ENCODE measurements at regions not wholly inside any gene's neighbourhood (a gene's known extent, or its start where the extent isn't known, plus 50 kb on each side); places are given as distances from the start of the nearest gene placed in this dataset.

DNA sequence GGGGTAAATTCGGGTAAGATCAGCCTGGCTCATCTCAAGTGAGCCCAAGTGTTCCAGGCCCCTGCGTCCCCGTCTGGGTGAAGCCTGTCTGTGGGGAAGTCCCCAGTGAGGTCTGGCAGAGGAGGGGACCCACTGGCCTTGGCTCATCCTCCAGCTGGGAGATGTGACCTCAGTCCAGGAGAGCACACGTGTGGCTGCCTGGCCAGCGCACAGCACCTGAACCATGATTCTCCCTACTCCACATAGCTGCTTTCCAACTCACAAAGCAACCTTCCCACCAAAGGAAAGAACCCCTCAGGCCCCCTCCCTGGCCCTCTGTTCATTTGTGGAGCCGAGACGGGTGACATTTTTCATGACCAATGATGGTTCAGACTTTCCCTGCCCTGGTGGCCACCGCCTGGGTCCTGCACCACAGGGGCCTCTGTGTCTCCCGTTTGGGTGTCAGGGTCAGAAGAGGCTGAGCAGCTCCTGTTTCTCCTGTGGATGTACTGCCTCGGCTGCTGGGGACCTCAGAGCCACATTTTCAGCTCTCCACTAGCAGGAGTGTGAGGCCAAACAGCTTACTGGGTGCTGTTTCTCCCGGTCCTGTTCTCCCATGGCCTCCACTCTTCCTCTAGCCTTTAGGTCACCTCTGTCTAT lies 111.4 kb downstream of the CPZ start:
- Histone ChIP-seq H3K9me3 (replicated peaks; ENCODE audit: control insufficient read depth, low read depth, low read length) (no peaks in the 10 kb centered on the region), H3K4me3 (ENCODE audit: low read length) (no peak overlapping the region), H3K4me1 (ENCODE audit: control insufficient read depth, insufficient read depth, low read length) (peaks cover 3% of the 10 kb centered on the region), H3K27me3 (ENCODE audit: control insufficient read depth, insufficient read depth, low read length) (peaks cover 85% of the 10 kb centered on the region), H3K36me3 (ENCODE audit: control insufficient read depth, insufficient read depth, low read length) (no peaks in the 10 kb centered on the region), H3K27ac (ENCODE audit: low read length) (no peak overlapping the region)
- WGBS (ENCODE audit: insufficient coverage) = 54% methylated on average over 9 of the region's 11 CpGs
- DNase-seq = no peak

- Histone ChIP-seq H3K9me3 (replicated peaks; ENCODE audit: control insufficient read depth, low read depth, low read length) (no peaks in the 10 kb centered on the region), H3K27ac (ENCODE audit: low read length) (no peak overlapping the region), H3K4me3 (ENCODE audit: low read length) (no peak overlapping the region), H3K36me3 (ENCODE audit: control insufficient read depth, insufficient read depth, low read length) (no peaks in the 10 kb centered on the region), H3K27me3 (ENCODE audit: control insufficient read depth, insufficient read depth, low read length) (peaks cover 84% of the 10 kb centered on the region), H3K4me1 (ENCODE audit: control insufficient read depth, insufficient read depth, low read length) (peaks cover 3% of the 10 kb centered on the region)
- DNase-seq = no peak
- 64% methylated on average over 2 of the region's 4 CpGs for WGBS (ENCODE audit: insufficient coverage)
Measured at GRCh38 chr4:8703401-8703696, 110.8 kb downstream of the CPZ start.

- peaks cover 83% of the 10 kb centered on the region for H3K27me3 ChIP-seq (ENCODE audit: control insufficient read depth, insufficient read depth, low read length)
- no peaks in the 10 kb centered on the region for H3K9me3 ChIP-seq (replicated peaks; ENCODE audit: control insufficient read depth, low read depth, low read length)
- no peak for DNase-seq
- H3K4me3 ChIP-seq (ENCODE audit: low read length) = no peak overlapping the region
- no peaks in the 10 kb centered on the region for H3K36me3 ChIP-seq (ENCODE audit: control insufficient read depth, insufficient read depth, low read length)
- no peak overlapping the region for H3K27ac ChIP-seq (ENCODE audit: low read length)
- WGBS (ENCODE audit: insufficient coverage) = 60% methylated on average over 12 of the region's 15 CpGs
- peaks cover 3% of the 10 kb centered on the region for H3K4me1 ChIP-seq (ENCODE audit: control insufficient read depth, insufficient read depth, low read length)
Measured at GRCh38 chr4:8702516-8703400, 110.2 kb downstream of the CPZ start.

- H3K27me3 ChIP-seq (ENCODE audit: control insufficient read depth, insufficient read depth, low read length) = peaks cover 81% of the 10 kb centered on the region
- no peak overlapping the region for H3K4me3 ChIP-seq (ENCODE audit: low read length)
- no peak overlapping the region for H3K27ac ChIP-seq (ENCODE audit: low read length)
- peaks cover 2% of the 10 kb centered on the region for H3K9me3 ChIP-seq (replicated peaks; ENCODE audit: control insufficient read depth, low read depth, low read length)
- H3K4me1 ChIP-seq (ENCODE audit: control insufficient read depth, insufficient read depth, low read length) = peaks cover 3% of the 10 kb centered on the region
- DNase-seq = no peak
- no peaks in the 10 kb centered on the region for H3K36me3 ChIP-seq (ENCODE audit: control insufficient read depth, insufficient read depth, low read length)
- 34% methylated on average over 8 of the region's 10 CpGs for WGBS (ENCODE audit: insufficient coverage)
Measured at GRCh38 chr4:8702020-8702495, 109.5 kb downstream of the CPZ start.

GRCh38 chr4:8701126-8702019 lies 108.8 kb downstream of the CPZ start:
- peaks cover 74% of the 10 kb centered on the region for H3K27me3 ChIP-seq (ENCODE audit: control insufficient read depth, insufficient read depth, low read length)

DNA sequence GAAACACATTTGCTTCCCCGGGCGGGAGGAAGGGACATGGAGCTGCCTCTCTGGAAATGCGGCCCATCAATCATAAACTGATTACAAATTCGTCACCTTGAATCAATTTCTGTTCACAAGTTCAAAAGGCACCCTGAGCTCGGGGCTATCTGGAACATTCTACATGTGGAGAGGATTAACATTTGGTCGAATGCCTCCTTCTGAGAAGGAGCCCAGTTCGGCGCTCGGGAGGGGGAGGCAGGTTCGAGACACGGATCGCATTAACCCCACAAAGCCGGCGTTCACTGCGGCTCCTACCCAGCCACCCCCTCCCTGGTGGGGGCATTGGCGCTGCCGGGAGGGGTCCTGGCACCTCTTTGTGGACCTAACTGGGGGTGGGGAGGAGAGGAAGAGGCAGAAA lies 108.0 kb downstream of the CPZ start:
- peaks cover 3% of the 10 kb centered on the region for H3K4me1 ChIP-seq (ENCODE audit: control insufficient read depth, insufficient read depth, low read length)
- H3K4me3 ChIP-seq (ENCODE audit: low read length) = no peak overlapping the region
- peaks cover 65% of the 10 kb centered on the region for H3K27me3 ChIP-seq (ENCODE audit: control insufficient read depth, insufficient read depth, low read length)
- DNase-seq = no peak
- 0% methylated on average over 1 of the region's 17 CpGs for WGBS (ENCODE audit: insufficient coverage)
- H3K36me3 ChIP-seq (ENCODE audit: control insufficient read depth, insufficient read depth, low read length) = no peaks in the 10 kb centered on the region
- H3K9me3 ChIP-seq (replicated peaks; ENCODE audit: control insufficient read depth, low read depth, low read length) = peaks cover 2% of the 10 kb centered on the region
- H3K27ac ChIP-seq (ENCODE audit: low read length) = no peak overlapping the region

More at GRCh38 chr4:8701126-8702019, 108.8 kb downstream of the CPZ start:
- Histone ChIP-seq H3K4me1 (ENCODE audit: control insufficient read depth, insufficient read depth, low read length) (peaks cover 3% of the 10 kb centered on the region), H3K4me3 (ENCODE audit: low read length) (no peak overlapping the region), H3K27ac (ENCODE audit: low read length) (no peak overlapping the region), H3K9me3 (replicated peaks; ENCODE audit: control insufficient read depth, low read depth, low read length) (peaks cover 2% of the 10 kb centered on the region), H3K36me3 (ENCODE audit: control insufficient read depth, insufficient read depth, low read length) (no peaks in the 10 kb centered on the region)
- 54% methylated on average over 13 of the region's 22 CpGs for WGBS (ENCODE audit: insufficient coverage)
- DNase-seq = no peak

- Histone ChIP-seq H3K27ac (ENCODE audit: low read length) (no peak overlapping the region), H3K4me3 (ENCODE audit: low read length) (no peak overlapping the region), H3K36me3 (ENCODE audit: control insufficient read depth, insufficient read depth, low read length) (no peaks in the 10 kb centered on the region), H3K9me3 (replicated peaks; ENCODE audit: control insufficient read depth, low read depth, low read length) (peaks cover 2% of the 10 kb centered on the region), H3K4me1 (ENCODE audit: control insufficient read depth, insufficient read depth, low read length) (peaks cover 3% of the 10 kb centered on the region), H3K27me3 (ENCODE audit: control insufficient read depth, insufficient read depth, low read length) (peaks cover 64% of the 10 kb centered on the region)
- 74% methylated on average over 24 of the region's 24 CpGs for WGBS (ENCODE audit: insufficient coverage)
- no peak for DNase-seq
Measured at GRCh38 chr4:8699479-8700145, 107.0 kb downstream of the CPZ start.

DNA sequence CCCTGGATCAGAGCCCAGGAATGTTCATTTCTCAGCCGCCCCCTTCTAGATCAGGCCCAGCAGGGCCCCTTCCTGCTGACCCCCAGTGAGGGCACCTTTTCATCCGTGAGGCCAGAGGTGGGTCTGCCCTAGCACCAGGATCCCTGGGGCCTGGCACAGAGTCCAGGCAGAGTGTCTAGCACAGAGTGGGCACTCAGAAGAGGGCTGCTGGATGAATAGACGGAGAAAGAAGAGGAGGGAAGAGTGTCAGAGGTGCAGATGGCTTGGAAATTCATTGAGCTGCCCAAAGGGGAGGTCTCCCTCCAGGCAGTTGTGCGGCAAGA lies 106.5 kb downstream of the CPZ start:
- H3K4me1 ChIP-seq (ENCODE audit: control insufficient read depth, insufficient read depth, low read length) = peaks cover 3% of the 10 kb centered on the region
- H3K27me3 ChIP-seq (ENCODE audit: control insufficient read depth, insufficient read depth, low read length) = peaks cover 66% of the 10 kb centered on the region
- no peak overlapping the region for H3K4me3 ChIP-seq (ENCODE audit: low read length)
- H3K36me3 ChIP-seq (ENCODE audit: control insufficient read depth, insufficient read depth, low read length) = no peaks in the 10 kb centered on the region
- WGBS (ENCODE audit: insufficient coverage) = 69% methylated on average over 4 of the region's 4 CpGs
- H3K9me3 ChIP-seq (replicated peaks; ENCODE audit: control insufficient read depth, low read depth, low read length) = peaks cover 2% of the 10 kb centered on the region
- H3K27ac ChIP-seq (ENCODE audit: low read length) = no peak overlapping the region
- DNase-seq = no peak

GRCh38 chr4:8698341-8699062 lies 105.9 kb downstream of the CPZ start:
- 89% methylated on average over 19 of the region's 20 CpGs for WGBS (ENCODE audit: insufficient coverage)
- no peaks in the 10 kb centered on the region for H3K36me3 ChIP-seq (ENCODE audit: control insufficient read depth, insufficient read depth, low read length)
- DNase-seq = no peak
- no peak overlapping the region for H3K27ac ChIP-seq (ENCODE audit: low read length)
- peaks cover 2% of the 10 kb centered on the region for H3K9me3 ChIP-seq (replicated peaks; ENCODE audit: control insufficient read depth, low read depth, low read length)
- peaks cover 63% of the 10 kb centered on the region for H3K27me3 ChIP-seq (ENCODE audit: control insufficient read depth, insufficient read depth, low read length)
- peaks cover 3% of the 10 kb centered on the region for H3K4me1 ChIP-seq (ENCODE audit: control insufficient read depth, insufficient read depth, low read length)
- no peak overlapping the region for H3K4me3 ChIP-seq (ENCODE audit: low read length)
